ENCODE measurements at regions not wholly inside any gene's neighbourhood (a gene's known extent, or its start where the extent isn't known, plus 50 kb on each side); places are given as distances from the start of the nearest gene placed in this dataset.
"Not testable (repeated sequence)": the region's sequence is repeated elsewhere in the genome, so short reads cannot be mapped to it uniquely, and the experiment has no call there.

DNA sequence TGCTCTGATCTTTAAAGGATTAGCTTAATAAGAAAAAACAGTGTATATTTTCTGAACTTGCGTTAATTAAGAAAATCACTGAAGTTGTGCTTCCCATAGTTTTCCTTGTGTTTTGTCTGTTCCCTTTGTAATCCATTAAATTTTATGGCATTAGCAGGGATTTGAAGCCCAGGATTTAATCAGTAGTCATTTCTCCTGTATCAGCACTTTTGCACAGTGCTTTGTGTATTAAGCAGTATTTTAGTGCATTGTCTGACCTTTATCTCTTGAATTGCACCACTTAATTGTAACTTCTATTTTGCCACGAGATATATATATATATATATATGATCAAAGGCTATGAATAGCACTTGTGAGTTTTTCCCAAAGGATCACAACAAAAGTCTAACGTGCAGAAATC lies 133.7 kb downstream of the S1PR1 start:
- Histone ChIP-seq H3K4me3 (ENCODE audit: low read depth, low read length) (no peak overlapping the region), H3K9me3 (ENCODE audit: control insufficient read depth, insufficient read depth, low read depth, low read length) (no peaks in the 10 kb centered on the region), H3K4me1 (ENCODE audit: control insufficient read depth, insufficient read depth, low read length) (no peaks in the 10 kb centered on the region), H3K27me3 (ENCODE audit: control insufficient read depth, insufficient read depth, low read length) (no peaks in the 10 kb centered on the region), H3K36me3 (ENCODE audit: control insufficient read depth, insufficient read depth, low read length) (no peaks in the 10 kb centered on the region), H3K27ac (ENCODE audit: low read depth, low read length) (no peak overlapping the region), H3K9ac (ENCODE audit: low read length) (no peak overlapping the region)

DNA sequence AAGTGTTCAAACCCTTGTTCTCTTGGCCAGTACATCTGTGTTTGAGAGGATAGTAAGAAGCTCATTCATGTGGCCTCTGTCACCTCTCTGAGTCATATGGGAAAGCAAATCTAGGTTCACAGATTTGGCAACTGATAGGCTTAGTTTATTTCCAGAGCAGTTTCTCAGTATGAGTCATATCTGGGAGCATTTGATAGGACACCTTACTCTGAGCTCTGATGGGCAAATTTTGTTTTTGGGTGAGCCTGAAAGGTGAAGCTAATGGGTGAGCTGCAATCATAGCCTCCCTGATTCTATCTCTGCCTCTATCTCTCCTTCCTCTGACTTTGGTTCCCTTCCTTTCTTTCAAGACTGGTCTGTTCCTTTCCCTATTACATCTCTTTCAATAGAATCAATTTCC lies 134.4 kb downstream of the S1PR1 start:
- no peaks in the 10 kb centered on the region for H3K4me1 ChIP-seq (ENCODE audit: control insufficient read depth, insufficient read depth, low read length)
- no peaks in the 10 kb centered on the region for H3K9me3 ChIP-seq (ENCODE audit: control insufficient read depth, insufficient read depth, low read depth, low read length)
- H3K9ac ChIP-seq (ENCODE audit: low read length): no peak overlapping the region
- no peak overlapping the region for H3K4me3 ChIP-seq (ENCODE audit: low read depth, low read length)
- no peaks in the 10 kb centered on the region for H3K36me3 ChIP-seq (ENCODE audit: control insufficient read depth, insufficient read depth, low read length)
- no peaks in the 10 kb centered on the region for H3K27me3 ChIP-seq (ENCODE audit: control insufficient read depth, insufficient read depth, low read length)
- H3K27ac ChIP-seq (ENCODE audit: low read depth, low read length): no peak overlapping the region

DNA sequence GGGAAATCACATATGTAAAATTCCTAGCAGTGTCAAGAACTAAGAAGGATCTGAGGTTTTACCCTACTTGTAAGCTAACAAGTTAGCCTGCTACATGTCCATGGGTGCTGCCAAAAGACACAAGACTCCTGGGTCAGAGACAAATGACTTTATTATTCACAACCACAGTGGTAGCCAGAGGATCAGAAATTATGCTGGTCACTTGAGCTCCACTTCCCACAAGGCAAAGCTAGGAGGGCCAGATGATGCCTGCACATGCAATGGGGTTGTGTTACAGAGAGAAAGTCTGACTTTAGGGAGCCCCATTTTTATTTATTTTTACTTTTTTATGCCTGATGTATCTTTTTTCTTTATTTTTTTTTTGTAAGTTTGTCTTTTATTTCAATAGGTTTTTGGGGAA lies 136.8 kb downstream of the S1PR1 start:
- H3K9ac ChIP-seq (ENCODE audit: low read length): no peak overlapping the region
- no peaks in the 10 kb centered on the region; the same call in 1 of the 2 replicates for H3K9me3 ChIP-seq (ENCODE audit: control insufficient read depth, insufficient read depth, low read depth, low read length)
- H3K4me1 ChIP-seq (ENCODE audit: control insufficient read depth, insufficient read depth, low read length): no peaks in the 10 kb centered on the region
- no peaks in the 10 kb centered on the region for H3K36me3 ChIP-seq (ENCODE audit: control insufficient read depth, insufficient read depth, low read length)
- no peaks in the 10 kb centered on the region for H3K27me3 ChIP-seq (ENCODE audit: control insufficient read depth, insufficient read depth, low read length)
- H3K27ac ChIP-seq (ENCODE audit: low read depth, low read length): no peak overlapping the region
- no peak overlapping the region for H3K4me3 ChIP-seq (ENCODE audit: low read depth, low read length)

DNA sequence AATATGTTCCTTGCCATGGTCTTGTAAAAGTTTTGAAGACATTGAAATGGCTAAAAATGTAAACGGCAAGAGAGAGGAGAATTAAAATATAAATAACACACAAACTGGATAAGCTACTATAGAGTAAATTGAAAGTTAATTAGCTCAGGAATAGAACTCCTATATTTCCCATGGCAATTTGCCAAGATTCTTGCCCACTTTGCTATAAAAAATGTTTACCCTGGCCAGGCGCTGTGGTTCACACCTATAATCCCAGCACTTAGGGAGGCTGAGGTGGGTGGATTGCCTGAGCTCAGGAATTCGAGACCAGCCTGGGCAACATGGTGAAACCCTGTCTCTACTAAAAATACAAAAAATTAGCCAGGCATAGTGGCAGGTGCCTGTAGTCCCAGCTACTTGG lies 138.6 kb downstream of the S1PR1 start:
- not testable (repeated sequence) for H3K4me3 ChIP-seq (ENCODE audit: low read depth, low read length); H3K27ac ChIP-seq (ENCODE audit: low read depth, low read length); H3K9me3 ChIP-seq (ENCODE audit: control insufficient read depth, insufficient read depth, low read depth, low read length); H3K4me1 ChIP-seq (ENCODE audit: control insufficient read depth, insufficient read depth, low read length); H3K27me3 ChIP-seq (ENCODE audit: control insufficient read depth, insufficient read depth, low read length); H3K36me3 ChIP-seq (ENCODE audit: control insufficient read depth, insufficient read depth, low read length); H3K9ac ChIP-seq (ENCODE audit: low read length)

DNA sequence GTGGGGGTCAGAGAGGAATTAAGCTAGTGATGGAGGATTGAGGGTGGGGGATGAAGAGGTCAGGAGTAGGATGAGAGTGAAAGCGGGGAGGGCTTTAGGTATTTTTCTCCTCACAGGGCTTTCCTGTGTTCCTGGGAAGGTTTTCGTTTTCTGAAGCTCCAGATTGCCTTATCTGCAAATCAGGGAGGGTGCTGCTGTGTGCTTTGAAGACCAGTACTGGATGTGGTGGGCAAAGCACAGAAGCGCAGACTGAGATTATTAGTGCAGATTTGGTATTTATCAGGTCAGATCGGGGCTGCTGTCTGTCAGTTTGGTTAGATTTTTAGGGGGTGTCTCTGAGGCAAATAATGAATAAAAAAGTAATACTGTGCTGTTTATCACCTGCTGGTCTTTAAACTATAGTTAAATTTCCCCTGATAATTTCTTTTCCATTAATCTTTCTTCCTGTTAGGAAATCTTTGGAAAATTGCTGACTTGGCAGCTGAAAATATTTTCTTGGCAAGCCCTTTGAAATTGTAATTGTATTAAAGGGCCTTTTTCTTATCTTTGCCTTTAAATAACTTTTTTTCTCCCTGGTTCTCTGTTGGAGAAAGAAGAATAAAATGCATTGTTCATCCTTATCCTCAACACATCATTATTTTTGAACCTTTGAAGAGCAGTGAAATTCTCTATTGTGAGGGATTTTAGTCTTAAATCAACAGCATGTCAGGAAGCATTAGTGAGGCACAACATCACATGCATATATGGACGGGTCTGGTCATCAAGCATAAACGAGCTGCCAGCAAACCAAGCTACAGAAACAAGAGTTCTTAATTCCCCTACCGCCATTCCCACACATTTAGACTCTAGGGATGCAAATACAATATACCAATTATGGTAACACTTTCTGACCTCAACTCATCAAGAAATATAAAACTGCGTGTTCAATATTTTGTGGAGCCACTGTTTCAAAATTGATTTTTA lies 139.6 kb downstream of the S1PR1 start:
- Histone ChIP-seq H3K27ac (ENCODE audit: low read depth, low read length) (no peak overlapping the region), H3K36me3 (ENCODE audit: control insufficient read depth, insufficient read depth, low read length) (no peaks in the 10 kb centered on the region), H3K4me3 (ENCODE audit: low read depth, low read length) (no peak overlapping the region), H3K4me1 (ENCODE audit: control insufficient read depth, insufficient read depth, low read length) (no peaks in the 10 kb centered on the region), H3K9me3 (ENCODE audit: control insufficient read depth, insufficient read depth, low read depth, low read length) (no peaks in the 10 kb centered on the region; the same call in 1 of the 2 replicates), H3K27me3 (ENCODE audit: control insufficient read depth, insufficient read depth, low read length) (no peaks in the 10 kb centered on the region), H3K9ac (ENCODE audit: low read length) (no peak overlapping the region)

DNA sequence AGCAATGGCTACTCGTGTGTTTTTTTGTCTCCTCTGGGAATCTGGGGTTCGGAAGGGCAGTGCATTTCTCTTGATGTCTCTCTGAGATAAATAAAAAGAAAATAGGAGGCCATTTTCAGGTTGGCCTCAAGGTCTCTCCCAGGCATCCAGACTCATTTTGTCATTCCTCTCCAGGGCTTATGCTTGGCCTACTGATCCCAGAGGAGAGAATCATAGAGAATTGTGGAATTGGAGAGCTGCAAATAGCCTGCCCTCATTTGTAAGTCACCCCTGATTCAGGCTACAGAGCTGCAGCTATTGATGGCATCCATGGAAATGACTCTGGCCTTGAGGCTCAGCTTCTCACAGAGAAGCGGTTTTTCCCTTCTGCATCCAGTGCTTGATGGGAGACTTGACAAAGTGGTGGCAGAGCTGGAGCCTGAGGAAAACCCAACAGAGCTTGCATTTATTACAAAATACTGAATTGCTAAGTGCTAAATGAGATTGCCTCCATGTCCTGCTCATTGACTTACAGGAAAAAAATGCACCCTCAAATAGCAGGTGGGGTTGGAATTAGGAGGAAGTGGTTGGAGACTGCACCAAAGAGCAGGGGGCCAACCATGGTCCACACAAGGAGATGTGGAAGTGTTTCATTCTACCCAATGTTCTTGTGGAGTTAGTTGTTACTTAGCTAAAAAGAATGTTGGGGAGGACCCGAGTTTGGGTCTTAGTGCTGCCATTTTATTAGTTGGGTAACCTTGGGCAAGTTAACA lies 140.4 kb downstream of the S1PR1 start:
- Histone ChIP-seq H3K4me3 (ENCODE audit: low read depth, low read length) (no peak overlapping the region), H3K36me3 (ENCODE audit: control insufficient read depth, insufficient read depth, low read length) (no peaks in the 10 kb centered on the region), H3K9ac (ENCODE audit: low read length) (no peak overlapping the region), H3K27ac (ENCODE audit: low read depth, low read length) (no peak overlapping the region), H3K27me3 (ENCODE audit: control insufficient read depth, insufficient read depth, low read length) (no peaks in the 10 kb centered on the region), H3K4me1 (ENCODE audit: control insufficient read depth, insufficient read depth, low read length) (no peaks in the 10 kb centered on the region), H3K9me3 (ENCODE audit: control insufficient read depth, insufficient read depth, low read depth, low read length) (no peaks in the 10 kb centered on the region; the same call in 1 of the 2 replicates)

DNA sequence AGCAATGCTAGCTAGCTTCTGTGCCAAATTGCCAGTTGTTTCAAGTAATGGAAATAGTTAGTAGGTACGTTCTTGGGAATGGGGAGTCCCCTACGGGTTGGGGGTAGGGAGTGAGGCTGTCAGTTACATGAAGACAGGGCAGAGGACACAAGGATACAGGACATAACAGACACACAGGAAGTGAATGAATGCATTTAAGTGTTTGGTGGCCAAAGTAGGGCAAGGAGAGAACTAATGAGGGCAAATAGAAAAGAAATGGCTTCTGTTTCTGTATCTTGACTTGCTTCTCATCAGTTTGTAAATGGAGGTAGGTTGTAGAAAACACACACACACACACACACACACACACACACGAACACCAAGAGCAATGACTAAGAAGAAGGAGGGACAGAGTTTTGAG lies 142.2 kb downstream of the S1PR1 start:
- no peaks in the 10 kb centered on the region; the same call in 1 of the 2 replicates for H3K9me3 ChIP-seq (ENCODE audit: control insufficient read depth, insufficient read depth, low read depth, low read length)
- no peaks in the 10 kb centered on the region for H3K4me1 ChIP-seq (ENCODE audit: control insufficient read depth, insufficient read depth, low read length)
- H3K36me3 ChIP-seq (ENCODE audit: control insufficient read depth, insufficient read depth, low read length): no peaks in the 10 kb centered on the region
- H3K9ac ChIP-seq (ENCODE audit: low read length): no peak overlapping the region
- no peak overlapping the region for H3K27ac ChIP-seq (ENCODE audit: low read depth, low read length)
- no peaks in the 10 kb centered on the region for H3K27me3 ChIP-seq (ENCODE audit: control insufficient read depth, insufficient read depth, low read length)
- H3K4me3 ChIP-seq (ENCODE audit: low read depth, low read length): no peak overlapping the region

DNA sequence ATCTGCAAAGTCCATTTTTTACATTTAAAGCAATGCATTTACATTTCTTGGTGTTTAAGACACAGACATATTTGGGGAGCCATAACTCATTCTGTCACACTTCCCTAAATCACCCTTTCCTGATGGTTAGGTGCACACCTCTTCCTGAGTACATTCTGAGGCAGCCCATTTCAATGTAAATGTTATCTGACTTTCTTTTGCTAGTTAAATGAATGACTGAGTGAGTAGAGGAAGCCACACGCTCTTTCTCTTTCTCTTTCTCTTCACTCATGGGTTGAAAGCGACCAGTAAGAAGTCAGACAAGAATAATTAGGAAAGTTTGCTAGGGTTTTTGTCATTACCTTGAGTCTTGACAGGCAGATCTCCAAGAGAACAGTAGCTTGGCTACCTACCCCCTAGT lies 143.1 kb downstream of the S1PR1 start:
- Histone ChIP-seq H3K27me3 (ENCODE audit: control insufficient read depth, insufficient read depth, low read length) (no peaks in the 10 kb centered on the region), H3K36me3 (ENCODE audit: control insufficient read depth, insufficient read depth, low read length) (no peaks in the 10 kb centered on the region), H3K4me1 (ENCODE audit: control insufficient read depth, insufficient read depth, low read length) (no peaks in the 10 kb centered on the region), H3K9me3 (ENCODE audit: control insufficient read depth, insufficient read depth, low read depth, low read length) (no peaks in the 10 kb centered on the region; the same call in 1 of the 2 replicates), H3K27ac (ENCODE audit: low read depth, low read length) (no peak overlapping the region), H3K4me3 (ENCODE audit: low read depth, low read length) (no peak overlapping the region), H3K9ac (ENCODE audit: low read length) (no peak overlapping the region)

DNA sequence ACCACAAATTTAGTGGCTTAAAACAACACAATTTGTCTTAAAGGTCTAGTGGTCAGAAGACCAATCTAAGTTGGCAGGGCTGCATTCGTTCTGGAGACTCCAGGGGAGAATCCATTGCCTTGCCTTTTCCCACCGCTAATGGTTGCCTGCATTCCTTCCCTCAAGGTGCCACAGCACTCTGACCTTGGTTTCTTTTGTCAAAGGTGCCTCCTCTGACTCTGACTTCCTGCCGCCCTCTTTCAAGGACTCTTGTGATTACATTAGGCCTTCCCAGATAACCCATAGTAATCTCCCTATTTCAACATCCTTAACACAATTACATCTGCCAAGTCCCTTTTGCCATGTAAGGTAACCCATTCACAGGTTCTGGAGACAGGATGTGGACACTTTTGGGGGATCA lies 145.3 kb downstream of the S1PR1 start:
- peaks cover 9% of the 10 kb centered on the region for H3K9me3 ChIP-seq (ENCODE audit: control insufficient read depth, insufficient read depth, low read depth, low read length)
- H3K27me3 ChIP-seq (ENCODE audit: control insufficient read depth, insufficient read depth, low read length): no peaks in the 10 kb centered on the region
- no peaks in the 10 kb centered on the region for H3K36me3 ChIP-seq (ENCODE audit: control insufficient read depth, insufficient read depth, low read length)
- no peak overlapping the region for H3K27ac ChIP-seq (ENCODE audit: low read depth, low read length)
- no peak overlapping the region for H3K9ac ChIP-seq (ENCODE audit: low read length)
- H3K4me3 ChIP-seq (ENCODE audit: low read depth, low read length): no peak overlapping the region
- no peaks in the 10 kb centered on the region for H3K4me1 ChIP-seq (ENCODE audit: control insufficient read depth, insufficient read depth, low read length)

DNA sequence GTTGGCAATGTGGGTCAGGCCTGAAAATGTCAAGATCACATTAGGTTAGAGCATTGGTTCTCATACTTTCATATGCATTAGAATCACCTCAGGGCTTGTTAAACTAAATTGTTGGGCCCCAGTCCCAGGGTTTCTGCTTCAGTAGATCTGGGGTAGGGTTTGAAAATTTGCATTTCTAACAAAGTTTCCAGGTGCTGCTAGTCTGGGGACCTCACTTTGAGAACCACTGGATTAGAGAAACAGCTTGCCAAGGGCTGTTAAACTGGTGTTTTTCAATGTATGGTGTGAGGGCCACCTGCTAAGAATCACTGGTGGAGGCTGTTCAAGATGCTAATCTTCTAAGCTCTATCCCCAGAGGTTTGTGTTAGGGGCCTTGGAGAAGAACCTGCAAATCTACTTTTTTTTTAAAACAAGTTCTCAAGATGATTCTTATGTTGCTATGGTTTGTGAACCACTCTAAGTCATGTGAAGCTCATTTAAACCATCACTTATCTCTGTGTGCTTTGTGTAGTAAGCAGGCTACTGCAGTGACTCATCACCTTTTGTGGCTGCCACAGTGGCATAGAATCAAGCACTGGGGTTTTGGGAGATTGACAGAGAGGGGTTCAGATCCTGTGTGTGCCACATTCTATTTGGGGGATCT lies 152.2 kb downstream of the S1PR1 start:
- H3K9ac ChIP-seq (ENCODE audit: low read length): no peak overlapping the region
- H3K27ac ChIP-seq (ENCODE audit: low read depth, low read length): no peak overlapping the region
- no peak overlapping the region for H3K4me3 ChIP-seq (ENCODE audit: low read depth, low read length)
- H3K9me3 ChIP-seq (ENCODE audit: control insufficient read depth, insufficient read depth, low read depth, low read length): peaks cover 23% of the 10 kb centered on the region
- no peaks in the 10 kb centered on the region for H3K27me3 ChIP-seq (ENCODE audit: control insufficient read depth, insufficient read depth, low read length)
- H3K36me3 ChIP-seq (ENCODE audit: control insufficient read depth, insufficient read depth, low read length): no peaks in the 10 kb centered on the region
- no peaks in the 10 kb centered on the region for H3K4me1 ChIP-seq (ENCODE audit: control insufficient read depth, insufficient read depth, low read length)

DNA sequence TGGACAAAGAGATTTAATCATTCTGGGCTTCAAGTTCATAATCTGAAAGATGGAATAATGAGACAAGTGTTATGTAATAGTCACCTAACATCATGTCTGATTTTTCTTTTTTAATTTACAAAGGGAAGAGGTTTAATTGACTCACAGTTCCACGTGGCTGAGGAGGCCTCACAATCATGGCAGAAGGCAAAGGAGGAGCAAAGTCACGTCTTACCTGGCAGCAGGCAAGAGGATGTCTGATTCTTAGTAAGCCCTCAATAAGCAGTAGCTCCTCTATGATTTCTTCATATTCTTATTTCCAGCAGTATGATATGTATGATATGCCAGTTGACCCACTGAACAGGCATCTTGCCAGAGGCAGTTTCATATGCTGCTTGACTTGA lies 152.7 kb downstream of the S1PR1 start:
- H3K9ac ChIP-seq (ENCODE audit: low read length): no peak overlapping the region
- H3K4me3 ChIP-seq (ENCODE audit: low read depth, low read length): no peak overlapping the region
- no peaks in the 10 kb centered on the region for H3K27me3 ChIP-seq (ENCODE audit: control insufficient read depth, insufficient read depth, low read length)
- no peaks in the 10 kb centered on the region for H3K4me1 ChIP-seq (ENCODE audit: control insufficient read depth, insufficient read depth, low read length)
- H3K36me3 ChIP-seq (ENCODE audit: control insufficient read depth, insufficient read depth, low read length): no peaks in the 10 kb centered on the region
- peaks cover 23% of the 10 kb centered on the region for H3K9me3 ChIP-seq (ENCODE audit: control insufficient read depth, insufficient read depth, low read depth, low read length)
- no peak overlapping the region for H3K27ac ChIP-seq (ENCODE audit: low read depth, low read length)
